IMR-90 (cell line): ENCODE measurements at regions not wholly inside any gene's neighbourhood (a gene's known extent, or its start where the extent isn't known, plus 50 kb on each side); places are given as distances from the start of the nearest gene placed in this dataset.
"Not testable (repeated sequence)": the region's sequence is repeated elsewhere in the genome, so short reads cannot be mapped to it uniquely, and the experiment has no call there.

Source experiments
- ATAC-seq: fragments of 200-7000 bp; cut with Tn5 transposase; 2 replicates; pipeline ENCODE4 v1.9.1; 2020; ENCODE audit warnings: low read depth, mild to moderate bottlenecking, moderate library complexity
- BruUV-seq: library from RNA; stranded (reverse); fragments of 400-500 nt; replicated peaks from 2 replicates; lab custom pipeline; 2021; lab: Mats Ljungman, UMichigan
- CTCF ChIA-PET: fragments of 300-600 bp; formaldehyde crosslinking; extraction: SDS; loops from one replicate; lab custom pipeline; 2021; ENCODE audit warnings: antibody characterized with exemption; lab: Yijun Ruan, JAX
- POLR2A ChIA-PET: fragments of 300-600 bp; sonication (Branson Sonifier 250); formaldehyde crosslinking; loops from one replicate; lab custom pipeline; 2022; ENCODE audit warnings: antibody characterized with exemption; ENCODE audit not compliant: unreplicated experiment; lab: Charles Lee
- DNase-seq: peaks from one replicate; pipeline ENCODE4 v3.0.0; 2013
- H2AFZ ChIP-seq: replicated peaks from 2 replicates; pipeline ENCODE3; 2013; ENCODE audit warnings: low read length, mild to moderate bottlenecking; ENCODE audit not compliant: poor library complexity
- H2AK5ac ChIP-seq: 2 replicates; pipeline ENCODE4 v1.6.1; 2013; ENCODE audit warnings: low read depth, low read length, inconsistent platforms
- H2AK9ac ChIP-seq: replicated peaks from 2 replicates; pipeline ENCODE3; 2013; ENCODE audit warnings: mild to moderate bottlenecking, low read depth, low read length, moderate library complexity; ENCODE audit not compliant: poor library complexity
- H2BK120ac ChIP-seq: 2 replicates; pipeline ENCODE4 v1.6.1; 2013; ENCODE audit warnings: low read depth, low read length, inconsistent platforms
- H2BK15ac ChIP-seq: 3 replicates; pipeline ENCODE4 v1.6.1; 2013; ENCODE audit warnings: low read depth, low read length, inconsistent platforms
- H2BK20ac ChIP-seq: 2 replicates; pipeline ENCODE4 v1.6.1; 2013; ENCODE audit warnings: low read depth, mild to moderate bottlenecking, inconsistent platforms, low read length, moderate library complexity
- H2BK5ac ChIP-seq: 2 replicates; pipeline ENCODE4 v1.6.1; 2013; ENCODE audit warnings: mild to moderate bottlenecking, low read depth, low read length, inconsistent platforms; ENCODE audit not compliant: poor library complexity, severe bottlenecking
- H3K14ac ChIP-seq: replicated peaks from 2 replicates; pipeline ENCODE4 v1.6.1; 2013; ENCODE audit warnings: low read depth, low read length, inconsistent platforms
- H3K18ac ChIP-seq: 2 replicates; pipeline ENCODE4 v1.6.1; 2013; ENCODE audit warnings: low read depth, low read length, control low read depth
- H3K23ac ChIP-seq: 2 replicates; pipeline ENCODE4 v1.6.1; 2013; ENCODE audit warnings: low read depth, low read length, inconsistent platforms
- H3K27ac ChIP-seq: 2 replicates; pipeline ENCODE4 v1.5.1; 2013; ENCODE audit warnings: mild to moderate bottlenecking, control low read depth, low read length; ENCODE audit not compliant: insufficient read depth
- H3K27me3 ChIP-seq: 2 replicates; pipeline ENCODE4 v1.6.1; 2013; ENCODE audit warnings: low read length; ENCODE audit not compliant: control insufficient read depth, insufficient read depth
- H3K36me3 ChIP-seq: 2 replicates; pipeline ENCODE4 v1.6.1; 2013; ENCODE audit warnings: low read length, mixed read lengths; ENCODE audit not compliant: control insufficient read depth, insufficient read depth
- H3K4ac ChIP-seq: 2 replicates; pipeline ENCODE4 v1.6.1; 2013; ENCODE audit warnings: low read depth, low read length, inconsistent platforms
- H3K4me1 ChIP-seq: 2 replicates; pipeline ENCODE4 v1.6.1; 2013; ENCODE audit warnings: low read length, mixed read lengths; ENCODE audit not compliant: control insufficient read depth, insufficient read depth
- H3K4me2 ChIP-seq: 2 replicates; pipeline ENCODE4 v1.6.1; 2013; ENCODE audit warnings: low read depth, mild to moderate bottlenecking, control low read depth, low read length, moderate library complexity
- H3K4me3 ChIP-seq: 2 replicates; pipeline ENCODE4 v1.5.1; 2013; ENCODE audit warnings: low read depth, mild to moderate bottlenecking, control low read depth, low read length, moderate library complexity; ENCODE audit not compliant: insufficient read depth
- H3K56ac ChIP-seq: 2 replicates; pipeline ENCODE4 v1.6.1; 2013; ENCODE audit warnings: low read length, inconsistent platforms; ENCODE audit not compliant: insufficient read depth; ENCODE audit errors: extremely low read depth
- H3K79me1 ChIP-seq, 2 experiments: 2 replicates each; pipeline ENCODE4 v1.6.1; 2013; ENCODE audit warnings: low read length in 2 of 2, inconsistent platforms in 1 of 2, low read depth in 1 of 2
- H3K9ac ChIP-seq: 2 replicates; pipeline ENCODE4 v1.6.1; 2013; ENCODE audit warnings: low read depth, low read length, control low read depth
- H3K9me1 ChIP-seq: 2 replicates; pipeline ENCODE4 v1.6.1; 2013; ENCODE audit warnings: low read length, inconsistent platforms; ENCODE audit not compliant: insufficient read depth
- H3K9me3 ChIP-seq: 2 replicates; pipeline ENCODE4 v1.6.1; 2013; ENCODE audit warnings: low read length; ENCODE audit not compliant: control insufficient read depth, insufficient read depth
- H4K20me1 ChIP-seq: 2 replicates; pipeline ENCODE4 v1.6.1; 2013; ENCODE audit warnings: low read length, inconsistent platforms; ENCODE audit not compliant: insufficient read depth
- H4K5ac ChIP-seq: 2 replicates; pipeline ENCODE4 v1.6.1; 2013; ENCODE audit warnings: mild to moderate bottlenecking, low read depth, low read length, control low read depth
- H4K8ac ChIP-seq, 2 experiments: 2 replicates each; pipeline ENCODE4 v1.6.1; 2013; ENCODE audit warnings: low read depth in 2 of 2, low read length in 2 of 2, control low read depth in 1 of 2, inconsistent platforms in 1 of 2
- H4K91ac ChIP-seq: 2 replicates; pipeline ENCODE4 v1.6.1; 2013; ENCODE audit warnings: low read depth, low read length, inconsistent platforms; ENCODE audit not compliant: insufficient read depth
- WGBS, 2 experiments: methylation state at CpG; one replicate each; pipeline versions ENCODE4 v1.1.5 to v1.1.7; 2013; ENCODE audit warnings: missing lambda C conversion rate in 2 of 2; ENCODE audit not compliant: insufficient read length in 1 of 2; ENCODE audit errors: extremely low coverage in 2 of 2; 5-methylcytosine and 5-hydroxymethylcytosine counted together
- dilution Hi-C: fragments of 300-500 bp; cut with HindIII; formaldehyde crosslinking; loops from one replicate; pipeline ENCODE4 v1.14.3; 2018; ENCODE audit warnings: low sequenced_read_pairs; ENCODE audit not compliant: unreplicated experiment
- in situ Hi-C: fragments of 300-500 bp; cut with MboI; formaldehyde crosslinking; loops from 3 replicates; pipeline ENCODE4 v1.14.3; 2019; ENCODE audit warnings: low sequenced_read_pairs, inconsistent platforms, mixed read lengths
- intact Hi-C: fragments of 100-400 bp; cut with micrococcal nuclease; formaldehyde crosslinking; loops from 2 replicates; pipeline ENCODE4 v1.10.0; 2022

GRCh38 chr1:120955961-120956360 lies 66.4 kb downstream of the PPIAL4A start:
- H3K4me2 ChIP-seq, H2AK5ac ChIP-seq, CTCF ChIA-PET, ATAC-seq, H2BK120ac ChIP-seq, H2AFZ ChIP-seq, H2BK15ac ChIP-seq, H3K56ac ChIP-seq, H3K18ac ChIP-seq, H2BK20ac ChIP-seq, H3K9me1 ChIP-seq, in situ Hi-C loops, H4K5ac ChIP-seq, H3K4ac ChIP-seq, H3K4me1 ChIP-seq, H3K14ac ChIP-seq, H2BK5ac ChIP-seq, H3K9me3 ChIP-seq, dilution Hi-C loops, H4K20me1 ChIP-seq, H3K36me3 ChIP-seq, H4K91ac ChIP-seq, H3K27me3 ChIP-seq, DNase-seq, H3K27ac ChIP-seq, H3K23ac ChIP-seq, H3K4me3 ChIP-seq, POLR2A ChIA-PET, H3K79me1 ChIP-seq, intact Hi-C loops, BruUV-seq, H2AK9ac ChIP-seq, H4K8ac ChIP-seq, H3K9ac ChIP-seq: not testable (repeated sequence)
- 0% methylated on average over 1 of the region's 2 CpGs; no CpG with 5 or more reads in 1 of the 2 experiments for WGBS, 2 experiments

GRCh38 chr1:120966018-120966417 lies 76.4 kb downstream of the PPIAL4A start:
- in situ Hi-C loops, H3K23ac ChIP-seq, H3K4me1 ChIP-seq, dilution Hi-C loops, H3K9ac ChIP-seq, H3K36me3 ChIP-seq, H3K9me3 ChIP-seq, H3K4ac ChIP-seq, H2BK5ac ChIP-seq, H2BK120ac ChIP-seq, H4K8ac ChIP-seq, H3K9me1 ChIP-seq, H3K56ac ChIP-seq, H4K91ac ChIP-seq, H2AFZ ChIP-seq, H3K4me2 ChIP-seq, H2AK5ac ChIP-seq, ATAC-seq, H3K27me3 ChIP-seq, H3K14ac ChIP-seq, CTCF ChIA-PET, intact Hi-C loops, H3K27ac ChIP-seq, H2BK20ac ChIP-seq, POLR2A ChIA-PET, H4K20me1 ChIP-seq, H2AK9ac ChIP-seq, H3K18ac ChIP-seq, H2BK15ac ChIP-seq, DNase-seq, BruUV-seq, H4K5ac ChIP-seq, H3K4me3 ChIP-seq, H3K79me1 ChIP-seq: not testable (repeated sequence)
- no CpG with 5 or more reads among the region's 5 CpGs for WGBS, 2 experiments
